Activated CD4-positive, alpha-beta T cell treated with anti-CD3 and anti-CD28 coated beads, Interleukin-2, amount 10 ng/mL, durations not matched to agents 24 days and 14 days (primary cell): ENCODE measurements at regions not wholly inside any gene's neighbourhood (a gene's known extent, or its start where the extent isn't known, plus 50 kb on each side); places are given as distances from the start of the nearest gene placed in this dataset.
A peak's percentile ranks its signal among the peaks of the same experiment; 100 is the strongest.
"Not testable (repeated sequence)": the region's sequence is repeated elsewhere in the genome, so short reads cannot be mapped to it uniquely, and the experiment has no call there.

Experiments used
- DNase-seq: peaks from one replicate; pipeline ENCODE4 v3.0.0; 2022
- H3K27ac Mint-ChIP-seq: one replicate; pipeline ENCODE4 v1.8.0; 2022; ENCODE audit warnings: mild to moderate bottlenecking, mixed read lengths
- H3K27me3 Mint-ChIP-seq: one replicate; pipeline ENCODE4 v1.8.0; 2022; ENCODE audit warnings: mixed read lengths
- H3K36me3 Mint-ChIP-seq: one replicate; pipeline ENCODE4 v1.8.0; 2022; ENCODE audit warnings: low read depth, mild to moderate bottlenecking, mixed read lengths
- H3K4me1 Mint-ChIP-seq: one replicate; pipeline ENCODE4 v1.8.0; 2021; ENCODE audit warnings: mixed read lengths
- H3K4me3 Mint-ChIP-seq: one replicate; pipeline ENCODE4 v1.8.0; 2022; ENCODE audit warnings: mild to moderate bottlenecking, moderate library complexity, mixed read lengths
- H3K9me3 Mint-ChIP-seq: one replicate; pipeline ENCODE4 v1.8.0; 2021; ENCODE audit warnings: mixed read lengths
- intact Hi-C: fragments of 100-400 bp; cut with micrococcal nuclease; formaldehyde crosslinking; loops from one replicate; pipeline ENCODE4 v1.15.1; 2023

- no peak overlapping the region for H3K4me3 Mint-ChIP-seq
- H3K9me3 Mint-ChIP-seq: peaks cover 8% of the 10 kb centered on the region
- H3K27ac Mint-ChIP-seq: no peak overlapping the region
- H3K27me3 Mint-ChIP-seq: no peaks in the 10 kb centered on the region
- DNase-seq: no peak
- H3K4me1 Mint-ChIP-seq: no peaks in the 10 kb centered on the region
- no peaks in the 10 kb centered on the region for H3K36me3 Mint-ChIP-seq
- intact Hi-C loops: no loop called here
Measured at GRCh38 chr10:16156681-16157080, 280.1 kb upstream of the PTER start.

GRCh38 chr10:16165067-16165466 is 271.7 kb upstream of the PTER start:
- H3K4me3 Mint-ChIP-seq, intact Hi-C loops: not testable (repeated sequence)

GRCh38 chr10:16182144-16182543 is 254.7 kb upstream of the PTER start:
- Mint-ChIP-seq H3K4me1 (no peaks in the 10 kb centered on the region), H3K9me3 (no peaks in the 10 kb centered on the region)

More at GRCh38 chr10:16165067-16165466, 271.7 kb upstream of the PTER start:
- not testable (repeated sequence) for H3K27me3 Mint-ChIP-seq, H3K4me1 Mint-ChIP-seq, DNase-seq, H3K36me3 Mint-ChIP-seq, H3K27ac Mint-ChIP-seq, H3K9me3 Mint-ChIP-seq

GRCh38 chr10:16182688-16183087 is 254.1 kb upstream of the PTER start:
- no peak overlapping the region for H3K4me3 Mint-ChIP-seq
- no peaks in the 10 kb centered on the region for H3K9me3 Mint-ChIP-seq
- H3K27me3 Mint-ChIP-seq: no peaks in the 10 kb centered on the region
- intact Hi-C loops: no loop called here
- no peak overlapping the region for H3K27ac Mint-ChIP-seq
- H3K4me1 Mint-ChIP-seq: no peaks in the 10 kb centered on the region
- DNase-seq: no peak
- H3K36me3 Mint-ChIP-seq: no peaks in the 10 kb centered on the region

More at GRCh38 chr10:16182144-16182543, 254.7 kb upstream of the PTER start:
- H3K27ac Mint-ChIP-seq: no peak overlapping the region
- DNase-seq: no peak
- no peak overlapping the region for H3K4me3 Mint-ChIP-seq
- H3K36me3 Mint-ChIP-seq: no peaks in the 10 kb centered on the region
- H3K27me3 Mint-ChIP-seq: no peaks in the 10 kb centered on the region
- intact Hi-C loops: no loop called here

- Mint-ChIP-seq H3K27ac (no peak overlapping the region), H3K36me3 (no peaks in the 10 kb centered on the region), H3K27me3 (no peaks in the 10 kb centered on the region), H3K4me1 (no peaks in the 10 kb centered on the region), H3K4me3 (no peak overlapping the region), H3K9me3 (peaks cover 5% of the 10 kb centered on the region)
- no peak for DNase-seq
- intact Hi-C loops: no loop called here
Measured at GRCh38 chr10:16184096-16184597, 252.7 kb upstream of the PTER start.

GRCh38 chr10:16184906-16185305 is 251.9 kb upstream of the PTER start:
- no peaks in the 10 kb centered on the region for H3K36me3 Mint-ChIP-seq
- DNase-seq: no peak
- intact Hi-C loops: no loop called here

GRCh38 chr10:16186564-16186963 is 250.2 kb upstream of the PTER start:
- no peaks in the 10 kb centered on the region for H3K36me3 Mint-ChIP-seq
- H3K9me3 Mint-ChIP-seq: peaks cover 5% of the 10 kb centered on the region
- peaks cover 4% of the 10 kb centered on the region for H3K27me3 Mint-ChIP-seq
- intact Hi-C loops: no loop called here
- no peak overlapping the region for H3K4me3 Mint-ChIP-seq
- H3K4me1 Mint-ChIP-seq: no peaks in the 10 kb centered on the region
- H3K27ac Mint-ChIP-seq: no peak overlapping the region
- DNase-seq: no peak

More at GRCh38 chr10:16184906-16185305, 251.9 kb upstream of the PTER start:
- Mint-ChIP-seq H3K4me3 (no peak overlapping the region), H3K27ac (no peak overlapping the region), H3K27me3 (no peaks in the 10 kb centered on the region), H3K4me1 (no peaks in the 10 kb centered on the region), H3K9me3 (peaks cover 5% of the 10 kb centered on the region)

GRCh38 chr10:16187161-16187560 is 249.6 kb upstream of the PTER start:
- Mint-ChIP-seq H3K4me1 (no peaks in the 10 kb centered on the region), H3K9me3 (peaks cover 5% of the 10 kb centered on the region), H3K36me3 (no peaks in the 10 kb centered on the region), H3K27me3 (peaks cover 4% of the 10 kb centered on the region), H3K27ac (no peak overlapping the region), H3K4me3 (no peak overlapping the region)
- no peak for DNase-seq
- intact Hi-C loops: no loop called here

GRCh38 chr10:16192337-16192736 is 244.5 kb upstream of the PTER start:
- no peak overlapping the region for H3K27ac Mint-ChIP-seq
- no peaks in the 10 kb centered on the region for H3K36me3 Mint-ChIP-seq
- no peak for DNase-seq
- intact Hi-C loops: no loop called here
- H3K27me3 Mint-ChIP-seq: peaks cover 6% of the 10 kb centered on the region
- peaks cover 17% of the 10 kb centered on the region for H3K4me1 Mint-ChIP-seq
- H3K9me3 Mint-ChIP-seq: peaks cover 15% of the 10 kb centered on the region
- no peak overlapping the region for H3K4me3 Mint-ChIP-seq

- Mint-ChIP-seq H3K4me1 (peaks cover 17% of the 10 kb centered on the region), H3K4me3 (no peak overlapping the region), H3K27me3 (peaks cover 6% of the 10 kb centered on the region), H3K9me3 (peaks cover 13% of the 10 kb centered on the region), H3K36me3 (no peaks in the 10 kb centered on the region), H3K27ac (no peak overlapping the region)
- DNase-seq: no peak
- intact Hi-C loops: no loop called here
Measured at GRCh38 chr10:16193241-16193640, 243.6 kb upstream of the PTER start.

GRCh38 chr10:16195178-16195769 is 241.5 kb upstream of the PTER start:
- Mint-ChIP-seq H3K4me3 (peak overlapping the region; percentile 29), H3K4me1 (peaks cover 17% of the 10 kb centered on the region), H3K9me3 (peaks cover 10% of the 10 kb centered on the region), H3K27ac (peak overlapping the region; percentile 32), H3K27me3 (peaks cover 4% of the 10 kb centered on the region), H3K36me3 (no peaks in the 10 kb centered on the region)
- peak; percentile 65 for DNase-seq
- intact Hi-C loops: no loop called here

GRCh38 chr10:16195894-16196293 is 240.9 kb upstream of the PTER start:
- no peak overlapping the region for H3K27ac Mint-ChIP-seq
- no peak overlapping the region for H3K4me3 Mint-ChIP-seq
- intact Hi-C loops: no loop called here
- DNase-seq: no peak
- H3K9me3 Mint-ChIP-seq: peaks cover 10% of the 10 kb centered on the region
- no peaks in the 10 kb centered on the region for H3K36me3 Mint-ChIP-seq
- H3K27me3 Mint-ChIP-seq: peaks cover 2% of the 10 kb centered on the region
- H3K4me1 Mint-ChIP-seq: peaks cover 17% of the 10 kb centered on the region

- H3K4me3 Mint-ChIP-seq: no peak overlapping the region
- peaks cover 17% of the 10 kb centered on the region for H3K4me1 Mint-ChIP-seq
- no peak for DNase-seq
- H3K27ac Mint-ChIP-seq: no peak overlapping the region
- peaks cover 2% of the 10 kb centered on the region for H3K27me3 Mint-ChIP-seq
- H3K36me3 Mint-ChIP-seq: no peaks in the 10 kb centered on the region
- peaks cover 5% of the 10 kb centered on the region for H3K9me3 Mint-ChIP-seq
- intact Hi-C loops: no loop called here
Measured at GRCh38 chr10:16199216-16199615, 237.6 kb upstream of the PTER start.

GRCh38 chr10:16223618-16224017 is 213.2 kb upstream of the PTER start:
- DNase-seq, H3K27ac Mint-ChIP-seq, H3K4me3 Mint-ChIP-seq, H3K4me1 Mint-ChIP-seq, intact Hi-C loops, H3K36me3 Mint-ChIP-seq, H3K27me3 Mint-ChIP-seq: not testable (repeated sequence)
- peaks cover 26% of the 10 kb centered on the region for H3K9me3 Mint-ChIP-seq

- H3K9me3 Mint-ChIP-seq: peaks cover 21% of the 10 kb centered on the region
- no peaks in the 10 kb centered on the region for H3K4me1 Mint-ChIP-seq
- intact Hi-C loops: no loop called here
- no peaks in the 10 kb centered on the region for H3K27me3 Mint-ChIP-seq
- no peaks in the 10 kb centered on the region for H3K36me3 Mint-ChIP-seq
- DNase-seq: no peak
- H3K4me3 Mint-ChIP-seq: no peak overlapping the region
- no peak overlapping the region for H3K27ac Mint-ChIP-seq
Measured at GRCh38 chr10:16227674-16228073, 209.1 kb upstream of the PTER start.
